GM18517 (cell line): ENCODE measurements at regions not wholly inside any gene's neighbourhood (a gene's known extent, or its start where the extent isn't known, plus 50 kb on each side); places are given as distances from the start of the nearest gene placed in this dataset.

Source experiments
- ATAC-seq: cut with Tn5 transposase; IDR thresholded peaks from one replicate; pipeline ENCODE4 v1.9.1; 2021; ENCODE audit warnings: mild to moderate bottlenecking, moderate library complexity; ENCODE audit not compliant: unreplicated experiment

DNA sequence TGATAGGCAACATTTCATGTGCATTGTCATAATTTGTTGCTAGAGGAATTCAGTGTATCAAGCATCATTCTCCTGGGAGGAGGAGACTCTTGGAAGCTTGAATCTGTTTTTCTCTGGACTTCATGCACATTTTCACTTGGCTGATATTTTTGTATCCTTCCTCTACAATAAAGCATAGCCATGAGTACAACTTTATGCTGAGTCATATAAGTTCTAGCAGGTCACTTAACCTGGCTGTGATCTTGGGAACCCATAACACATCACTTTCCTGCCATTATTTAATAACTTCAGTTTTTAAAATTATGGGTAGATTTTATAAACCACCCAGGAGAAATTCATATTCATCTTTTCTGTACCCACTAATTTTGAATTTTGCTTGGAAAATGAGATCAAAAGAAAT is 203.0 kb upstream of the CD96 start:
- no peak for ATAC-seq

DNA sequence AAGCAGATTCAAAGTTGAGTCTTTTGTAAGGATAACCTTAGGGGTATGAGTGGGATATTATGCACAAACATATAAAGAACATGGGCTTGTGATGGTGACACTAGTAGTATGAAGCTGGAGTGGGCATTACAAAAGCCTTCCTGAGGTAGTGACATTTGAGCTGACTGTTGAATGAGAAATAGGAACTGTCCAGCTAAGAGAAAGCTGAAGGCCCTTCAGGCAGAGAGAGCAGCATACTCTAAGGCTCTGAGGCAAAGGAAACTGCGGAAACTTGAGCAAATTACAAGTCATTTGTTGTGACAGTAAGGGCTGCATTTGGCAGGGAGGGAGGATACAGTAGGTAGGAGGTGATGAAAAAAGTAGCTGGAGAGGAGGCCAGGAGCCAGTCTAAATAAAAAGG is 190.7 kb upstream of the CD96 start:
- ATAC-seq = no peak

DNA sequence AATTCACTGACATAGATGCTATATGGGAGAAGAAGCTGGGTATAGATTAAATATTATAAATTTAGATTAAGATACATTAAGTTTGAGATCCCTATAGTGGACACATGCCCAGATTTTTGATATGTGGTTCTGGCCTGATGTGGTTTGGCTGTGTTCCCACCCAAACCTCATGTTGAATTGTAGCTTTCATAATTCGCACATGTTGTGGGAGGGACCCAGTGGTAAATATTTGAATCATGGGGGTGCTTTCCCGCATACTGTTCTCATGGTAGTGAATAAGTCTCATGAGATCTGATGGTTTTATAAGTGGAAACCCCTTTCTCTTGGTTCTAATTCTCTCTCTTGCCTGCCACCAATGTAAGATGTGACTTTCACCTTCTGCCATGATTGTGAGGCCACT is 189.4 kb upstream of the CD96 start:
- no peak for ATAC-seq

DNA sequence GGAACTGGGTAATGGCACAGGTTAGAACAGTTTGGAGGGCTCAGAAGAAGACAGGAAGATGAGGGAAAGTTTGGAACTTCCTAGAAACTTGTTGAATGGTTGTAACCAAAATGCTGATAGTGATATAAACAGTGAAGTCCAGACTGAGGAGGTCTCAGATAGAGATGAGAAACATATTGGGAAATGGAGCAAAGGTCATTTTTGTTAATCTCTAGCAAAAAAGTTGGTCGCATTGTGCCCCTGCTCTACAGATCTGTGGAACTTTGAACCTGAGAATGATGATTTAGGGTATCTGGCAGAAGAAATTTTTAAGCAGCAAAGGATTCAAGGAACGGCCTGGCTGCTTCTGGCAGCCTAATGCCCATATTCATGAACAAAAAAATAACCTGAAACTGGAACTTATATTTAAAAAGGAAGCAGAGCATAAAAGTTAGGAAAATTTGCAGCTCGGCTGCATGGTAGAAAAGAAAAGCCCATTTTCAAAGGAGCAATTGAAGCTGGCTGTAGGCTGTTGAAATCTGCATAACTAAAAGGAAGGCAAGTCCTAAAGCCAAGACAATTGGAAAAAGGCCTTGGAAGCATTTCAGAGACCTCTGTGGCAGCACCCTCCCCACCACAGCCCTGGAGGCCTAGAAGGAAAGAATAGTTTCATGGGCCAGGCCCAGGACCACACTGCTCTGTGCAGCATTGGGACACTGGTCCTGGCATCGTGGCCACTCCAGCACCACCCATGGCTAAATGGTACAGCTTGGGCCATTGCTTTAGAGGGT is 182.6 kb upstream of the CD96 start:
- ATAC-seq = no peak

DNA sequence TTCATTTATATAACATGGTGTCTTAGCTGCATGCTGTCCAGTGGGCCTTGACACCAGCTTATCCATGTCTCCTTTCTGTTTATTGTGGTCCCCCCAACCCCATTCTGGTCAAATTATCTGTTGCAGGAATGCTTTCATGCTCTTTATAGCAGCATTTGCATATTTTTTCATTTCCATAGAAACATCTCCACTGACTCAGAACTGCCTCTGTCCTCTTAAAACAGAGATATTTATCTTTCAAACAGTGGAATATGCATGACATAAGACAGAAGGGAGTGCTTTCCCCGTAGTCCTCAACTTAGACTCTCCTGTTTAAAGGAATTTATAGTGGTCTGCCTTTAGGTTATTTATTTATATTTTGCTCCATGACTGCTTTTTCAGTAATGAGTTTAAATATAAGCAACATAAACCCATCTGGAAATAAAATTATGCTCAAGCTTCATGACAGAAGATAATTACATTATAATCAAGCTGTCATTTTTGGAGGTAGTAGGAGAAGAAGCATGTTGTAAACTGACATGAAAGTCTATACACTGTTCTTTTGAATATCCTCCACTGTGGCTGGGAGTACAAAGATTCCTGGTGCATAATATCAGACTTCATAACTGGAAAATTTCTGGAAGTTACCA is 179.5 kb upstream of the CD96 start:
- ATAC-seq = no peak

DNA sequence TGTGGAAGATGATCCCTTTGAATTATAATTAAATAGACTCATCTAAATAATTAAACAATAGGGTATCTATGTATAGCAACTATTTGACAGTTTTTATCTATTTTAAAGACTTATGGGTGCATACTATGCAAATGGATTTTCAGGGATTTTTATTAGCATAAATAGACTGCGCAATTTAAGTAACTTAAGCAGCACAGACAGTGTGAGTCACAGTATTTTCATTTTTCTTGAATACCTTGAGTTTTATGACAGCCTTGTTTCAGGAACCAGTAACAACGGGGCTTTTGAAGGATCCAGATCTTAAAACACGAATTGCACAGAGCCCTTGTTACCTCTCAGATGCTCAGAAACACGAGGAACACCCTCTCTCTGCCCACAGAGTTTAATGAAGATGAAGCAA is 175.5 kb upstream of the CD96 start:
- no peak for ATAC-seq

DNA sequence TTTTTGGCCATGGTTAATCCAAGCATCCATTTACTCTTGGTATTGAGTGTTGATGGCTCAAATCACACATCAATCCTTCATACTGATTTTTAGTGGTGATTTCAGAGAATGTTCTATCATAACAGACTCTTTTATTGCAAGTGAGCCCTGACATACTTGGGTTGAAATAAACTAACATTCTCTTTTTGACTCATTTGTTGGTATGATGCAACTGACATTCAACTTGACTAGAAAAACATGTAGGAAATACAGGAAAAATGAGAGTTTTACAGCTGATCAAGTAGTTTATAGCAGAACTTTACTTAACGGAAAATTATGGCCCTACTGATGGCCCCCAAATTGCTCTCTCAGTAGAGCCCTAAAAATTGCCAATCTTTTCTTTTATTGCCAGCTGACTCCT is 173.9 kb upstream of the CD96 start:
- ATAC-seq = no peak

DNA sequence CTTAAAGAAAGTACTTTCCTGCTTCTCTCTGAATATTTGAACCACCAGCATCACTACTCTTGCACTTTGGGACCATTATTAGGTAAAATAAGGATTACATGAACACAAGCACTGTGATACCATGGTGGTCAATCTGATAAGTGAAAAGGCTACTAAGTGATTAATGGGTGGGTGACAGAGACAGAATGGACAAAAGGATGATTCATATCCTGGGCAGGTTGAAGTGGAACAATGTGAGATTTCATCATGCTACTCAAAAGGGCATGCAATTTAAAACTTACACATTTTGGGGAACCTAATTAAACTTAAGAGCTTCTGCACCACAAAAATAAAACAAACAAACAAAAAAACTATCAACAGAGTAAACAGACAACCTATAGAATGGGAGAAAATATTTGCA is 172.0 kb upstream of the CD96 start:
- ATAC-seq = no peak

DNA sequence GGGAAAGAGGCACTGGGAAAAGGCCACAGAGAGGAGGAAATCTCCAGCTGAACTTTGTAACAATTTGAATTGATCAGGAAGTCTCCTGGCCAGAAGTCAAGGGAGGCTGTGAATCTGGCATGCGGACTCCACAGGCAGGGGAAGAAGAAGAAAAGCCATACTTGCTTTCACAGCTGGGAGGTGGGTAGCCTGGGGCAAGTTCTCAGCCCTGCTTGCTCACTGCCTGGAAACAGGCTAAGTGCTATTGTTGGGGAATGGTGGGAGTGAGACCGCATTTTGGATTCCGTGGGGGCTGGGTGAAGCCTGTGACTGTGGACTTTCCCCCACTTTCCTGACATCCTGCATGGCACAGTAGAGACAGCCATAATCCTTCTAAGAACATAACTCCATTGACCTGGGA is 168.8 kb upstream of the CD96 start:
- no peak for ATAC-seq

DNA sequence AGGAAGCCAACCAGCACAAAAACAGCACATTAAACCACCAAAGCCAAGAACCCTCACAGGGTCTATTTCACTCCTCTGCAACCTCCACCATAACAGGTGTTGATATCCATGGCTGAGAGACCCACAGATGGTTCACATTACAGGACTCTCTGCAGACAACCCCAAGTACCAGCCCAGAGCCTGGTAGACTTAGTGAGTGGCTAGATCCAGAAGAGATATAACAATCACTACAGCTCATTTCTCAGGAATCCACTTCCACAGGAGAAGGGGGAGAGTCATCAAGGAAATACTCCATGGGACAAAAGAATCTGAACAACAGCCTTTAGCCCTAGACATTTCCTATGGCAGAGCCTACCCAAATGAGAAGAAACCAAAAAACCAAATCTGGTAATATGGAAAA is 168.1 kb upstream of the CD96 start:
- no peak for ATAC-seq

DNA sequence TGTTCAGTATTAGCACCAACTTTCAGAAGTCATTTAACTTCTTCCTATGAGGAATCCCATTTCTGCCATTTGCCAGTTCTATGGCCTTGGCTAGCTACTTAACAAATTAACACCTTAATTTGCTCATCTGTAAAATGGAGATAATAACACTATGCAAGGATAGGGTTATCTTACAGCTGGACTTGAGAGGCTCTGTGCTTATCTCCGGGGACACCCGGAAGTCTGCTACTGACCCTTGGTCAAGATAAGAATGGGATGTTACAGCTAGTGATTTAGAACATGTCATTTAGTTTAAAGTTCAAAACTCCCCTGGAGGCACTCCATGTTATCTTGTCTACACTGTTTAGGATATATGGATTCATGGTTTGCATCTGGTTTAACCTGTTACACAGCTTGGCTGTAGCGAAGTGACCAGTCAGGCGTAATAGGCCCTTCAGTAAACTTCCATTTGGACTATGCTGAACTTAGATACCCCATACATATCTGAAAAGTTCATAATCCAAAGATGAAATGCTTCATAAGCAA is 156.0 kb upstream of the CD96 start:
- no peak for ATAC-seq

DNA sequence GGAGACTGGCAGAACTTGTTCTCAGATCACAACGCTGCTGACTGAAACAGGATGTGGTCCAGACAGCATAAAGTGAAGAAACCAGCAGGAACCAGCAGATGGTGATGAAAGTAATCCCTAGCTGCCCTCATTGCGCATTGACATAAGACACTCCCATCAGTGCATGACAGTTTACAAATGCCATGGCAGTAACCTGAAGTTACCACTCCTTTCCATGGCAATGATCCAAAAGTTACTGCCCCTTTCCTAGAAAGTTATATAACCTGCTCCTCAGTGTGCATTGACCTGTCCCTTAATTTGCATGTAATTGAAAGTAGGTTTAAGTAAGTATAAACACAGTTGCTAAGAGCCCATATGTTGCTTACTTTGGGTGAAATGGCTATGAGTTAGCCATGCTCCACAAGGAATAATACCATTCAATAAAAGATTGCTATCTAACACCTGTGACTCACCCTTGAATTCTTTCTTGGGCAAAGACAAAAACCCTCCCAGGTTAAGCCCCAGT is 149.1 kb upstream of the CD96 start:
- ATAC-seq = no peak

DNA sequence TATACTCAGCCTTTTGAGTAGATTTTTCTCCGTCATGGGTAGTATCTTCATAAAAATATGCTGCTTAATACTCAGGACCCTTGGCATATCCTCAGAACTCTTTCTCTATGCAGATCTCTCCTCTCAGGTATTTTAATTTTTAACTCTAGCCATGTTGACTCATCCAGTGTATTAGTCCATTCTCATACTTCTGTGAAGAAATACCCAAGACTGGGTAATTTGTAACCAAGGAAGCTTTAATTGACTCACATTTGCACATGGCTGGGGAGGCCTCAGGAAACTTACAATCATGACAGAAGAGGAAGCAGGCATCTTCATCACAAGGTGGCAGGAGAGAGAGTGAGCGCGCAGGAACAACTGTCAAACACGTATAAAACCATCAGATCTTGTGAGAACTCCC is 129.3 kb upstream of the CD96 start:
- no peak for ATAC-seq

DNA sequence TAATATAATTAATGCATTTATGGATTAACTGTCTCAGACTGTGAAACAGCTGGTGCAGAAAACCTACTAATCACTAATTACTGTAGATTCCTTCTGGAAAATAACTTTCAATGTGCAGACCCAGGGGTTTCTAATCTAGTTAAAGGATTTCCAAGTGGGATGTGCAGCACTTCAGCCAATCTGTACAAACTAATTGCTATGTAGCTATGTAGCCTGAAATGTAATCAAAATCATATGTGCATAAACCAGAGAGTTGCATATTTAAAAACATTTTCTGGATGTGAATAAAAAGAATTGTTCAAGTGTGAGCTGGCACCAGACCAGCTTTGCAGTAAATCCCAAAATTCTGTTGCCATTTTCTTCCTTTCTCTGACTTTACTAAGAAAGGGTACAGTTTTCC is 127.5 kb upstream of the CD96 start:
- ATAC-seq = no peak

DNA sequence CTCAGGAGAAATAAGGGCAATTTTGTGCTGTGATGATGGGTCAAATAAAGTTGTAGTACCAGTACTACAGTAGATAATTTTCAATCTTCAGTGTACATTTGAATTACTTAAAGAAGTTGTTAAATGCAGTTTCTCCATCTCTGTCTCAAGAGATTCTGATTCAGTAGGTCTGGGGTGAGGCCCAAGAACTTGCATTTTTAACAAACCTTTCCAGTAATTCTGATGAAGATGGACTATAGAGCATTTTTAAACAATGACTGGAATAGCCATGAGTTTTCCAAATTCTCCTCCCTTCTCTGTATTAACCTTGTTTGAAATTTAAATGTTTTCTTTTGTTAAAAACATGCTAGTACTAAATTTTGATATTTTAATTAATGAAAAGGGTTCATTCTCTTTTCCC is 127.0 kb upstream of the CD96 start:
- ATAC-seq = no peak

DNA sequence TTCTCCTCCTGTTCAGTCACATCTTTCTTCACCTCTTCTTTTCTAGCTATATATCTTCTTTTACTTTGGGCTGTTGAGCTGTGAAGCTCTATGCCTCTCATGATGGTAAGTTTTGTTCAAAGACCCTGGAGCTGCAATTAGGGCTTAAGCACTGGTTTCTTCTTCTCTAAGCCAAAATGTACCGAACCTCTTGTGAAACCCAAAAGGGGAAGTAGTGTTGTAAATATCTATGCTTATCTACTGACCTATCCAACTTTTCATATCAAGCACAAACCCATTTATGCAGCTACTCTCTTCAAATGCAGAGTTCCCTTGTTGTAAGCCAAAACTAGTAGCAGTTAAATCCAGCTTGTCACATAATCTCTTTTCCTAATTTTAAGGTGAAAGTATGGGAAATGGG is 123.6 kb upstream of the CD96 start:
- ATAC-seq = no peak

DNA sequence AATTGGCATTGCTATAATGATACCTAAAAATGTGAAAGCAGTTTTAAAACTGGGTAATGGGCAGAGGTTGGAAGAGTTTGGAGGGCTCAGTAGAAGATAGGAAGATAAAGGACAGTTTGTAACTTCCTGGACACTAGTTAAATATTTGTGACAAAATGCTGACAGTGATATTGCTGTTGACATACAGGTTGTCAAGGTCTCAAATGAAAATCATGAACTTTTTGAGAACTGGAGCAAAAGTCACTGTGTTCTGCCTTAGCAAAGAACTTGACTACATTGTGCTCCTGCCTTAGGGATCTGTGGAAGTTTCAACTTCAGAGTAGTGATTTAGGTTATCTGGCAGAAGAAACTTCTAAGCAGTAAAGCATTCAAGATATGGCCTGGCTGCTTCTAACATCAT is 113.7 kb upstream of the CD96 start:
- no peak for ATAC-seq

DNA sequence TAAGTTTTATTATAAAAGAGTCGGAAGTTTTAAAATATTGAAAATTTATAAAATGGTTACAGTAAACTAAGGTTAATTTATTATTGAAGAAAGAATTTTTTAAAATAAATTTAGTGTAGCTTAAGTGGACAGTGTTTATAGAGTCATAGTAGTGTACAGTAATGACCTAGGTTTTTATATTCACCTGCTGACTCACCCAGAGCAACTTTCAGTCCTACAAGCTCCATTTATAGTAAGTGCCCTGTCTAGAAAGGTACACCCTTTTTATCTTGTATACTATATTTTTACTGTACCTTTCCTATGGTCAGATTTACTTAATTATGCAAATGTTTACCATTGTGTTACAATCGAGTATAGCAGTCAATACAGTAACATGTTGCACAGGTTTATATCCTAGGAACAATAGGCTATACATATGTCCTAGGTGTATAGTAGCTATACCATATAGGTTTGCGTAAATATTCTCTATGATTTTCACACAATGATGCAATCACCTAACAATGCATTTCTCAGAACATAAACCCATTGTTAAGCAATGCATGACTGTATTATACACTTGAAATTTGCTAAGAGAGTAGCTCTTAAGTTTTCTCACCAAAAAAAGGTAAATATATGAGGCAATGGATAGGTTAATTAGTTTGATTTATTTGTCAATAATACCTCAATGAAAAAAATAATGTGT is 106.9 kb upstream of the CD96 start:
- ATAC-seq = no peak

DNA sequence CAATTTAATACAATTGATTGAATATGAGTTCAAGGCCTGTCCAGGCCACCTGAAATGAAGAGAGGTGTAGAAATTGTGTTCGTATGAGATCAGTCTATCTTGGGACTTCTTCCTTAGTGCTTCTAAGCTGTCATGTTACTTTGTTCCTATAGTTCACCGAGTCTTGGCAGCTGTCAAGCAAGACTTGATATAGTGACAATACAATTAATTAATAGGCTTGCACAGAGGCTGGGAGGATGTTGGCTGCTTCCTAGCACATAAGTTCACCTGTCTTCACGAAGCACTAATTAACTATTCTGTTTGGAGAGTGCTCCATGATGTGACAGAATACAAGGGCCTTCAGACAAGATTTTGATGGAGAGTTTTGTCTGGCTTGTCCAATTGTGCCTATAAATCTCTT is 103.7 kb upstream of the CD96 start:
- no peak for ATAC-seq

DNA sequence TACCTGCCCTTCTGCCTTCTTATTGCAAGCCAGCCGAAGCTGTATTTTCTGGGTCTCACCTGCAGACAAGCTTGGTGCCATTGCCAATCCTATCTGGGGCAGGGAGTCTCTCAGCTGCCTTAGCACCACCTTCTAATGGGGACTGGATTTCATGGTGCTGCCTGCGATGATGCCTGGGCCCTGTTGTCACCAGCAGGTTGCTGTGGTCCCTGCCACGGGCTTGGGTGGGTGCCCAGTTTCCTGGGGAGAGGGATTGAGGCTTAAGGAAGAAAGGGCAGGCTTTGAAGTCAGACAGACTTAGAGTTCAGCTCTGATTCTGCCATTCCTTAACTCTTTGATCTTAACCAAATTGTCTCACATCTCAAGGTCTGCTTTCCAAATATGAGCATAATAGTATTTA is 87.4 kb upstream of the CD96 start:
- no peak for ATAC-seq

DNA sequence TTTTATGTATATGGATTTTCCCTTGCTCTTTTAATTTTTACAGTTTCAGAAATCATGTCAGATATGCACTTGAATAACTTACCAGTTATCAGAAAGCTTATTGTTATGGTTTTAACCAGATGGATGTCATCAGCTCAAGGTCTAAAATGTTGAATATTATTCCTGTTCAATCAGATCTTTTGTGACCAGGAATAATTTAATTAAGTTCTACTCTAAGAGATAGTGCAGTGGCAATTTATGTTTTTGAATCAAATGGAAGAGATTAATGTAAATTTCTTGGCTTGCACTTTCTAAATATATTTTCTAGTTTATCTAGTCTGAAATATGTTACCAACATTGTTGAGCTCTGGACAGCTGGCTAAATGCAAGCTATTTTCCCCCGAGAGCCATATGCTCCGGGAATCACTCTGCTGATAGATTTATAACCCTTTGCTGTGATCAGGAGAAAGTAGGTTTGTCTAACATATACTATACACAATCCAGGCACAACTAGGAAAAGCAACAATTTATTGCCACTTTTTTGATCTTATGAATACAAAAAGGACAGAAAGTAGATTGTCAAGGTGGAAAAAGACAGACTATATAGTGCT is 76.8 kb upstream of the CD96 start:
- no peak for ATAC-seq

DNA sequence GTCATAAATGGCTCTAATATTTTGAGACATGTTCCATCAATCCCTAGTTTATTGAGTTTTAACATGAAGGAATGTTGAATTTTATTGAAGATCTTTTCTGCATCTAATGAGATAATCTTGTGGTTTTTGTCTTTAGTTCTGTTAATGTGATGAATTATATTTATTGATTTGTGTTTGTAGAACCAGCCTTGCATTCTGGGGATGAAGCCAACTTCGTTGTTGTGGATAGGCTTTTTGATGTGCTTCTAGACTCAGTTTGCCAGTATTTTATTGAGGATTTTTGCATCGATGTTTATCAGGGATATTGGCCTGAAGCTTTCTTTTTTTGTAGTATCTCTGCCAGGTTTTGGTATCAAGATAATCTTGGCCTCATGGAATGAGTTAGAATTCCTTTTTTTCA is 72.0 kb upstream of the CD96 start:
- no peak for ATAC-seq
